GM12878 (cell line): ENCODE measurements at regions not wholly inside any gene's neighbourhood (a gene's known extent, or its start where the extent isn't known, plus 50 kb on each side); places are given as distances from the start of the nearest gene placed in this dataset.

Experiments used
- BCL3 ChIP-seq: IDR thresholded peaks from 2 replicates; pipeline ENCODE4 v1.6.1; 2011; ENCODE audit warnings: borderline replicate concordance, low read depth, mild to moderate bottlenecking, moderate library complexity, low read length; ENCODE audit not compliant: insufficient read depth, poor library complexity, severe bottlenecking
- JUNB ChIP-seq: IDR thresholded peaks from 2 replicates; pipeline ENCODE4 v1.6.1; 2016; ENCODE audit warnings: antibody characterized with exemption, mild to moderate bottlenecking
- TARDBP ChIP-seq: IDR thresholded peaks from 2 replicates; pipeline ENCODE4 v1.6.1; 2016; ENCODE audit warnings: borderline replicate concordance
- ZBED1 ChIP-seq: IDR thresholded peaks from 2 replicates; pipeline ENCODE4 v1.6.1; 2016; ENCODE audit warnings: borderline replicate concordance
- ZBTB40 ChIP-seq: fragments of 450-650 bp; IDR thresholded peaks from 2 replicates; pipeline ENCODE4 v1.6.1; 2016; ENCODE audit warnings: mild to moderate bottlenecking, moderate library complexity, borderline replicate concordance
- TF ChIP-seq, protein P1 (sequence below): fragments of 450-650 bp; IDR thresholded peaks from 2 replicates; pipeline ENCODE4 v1.6.1; 2018; ENCODE audit warnings: borderline replicate concordance, mild to moderate bottlenecking; ENCODE audit not compliant: partially characterized antibody

- TF ChIP-seq, protein P1, sequence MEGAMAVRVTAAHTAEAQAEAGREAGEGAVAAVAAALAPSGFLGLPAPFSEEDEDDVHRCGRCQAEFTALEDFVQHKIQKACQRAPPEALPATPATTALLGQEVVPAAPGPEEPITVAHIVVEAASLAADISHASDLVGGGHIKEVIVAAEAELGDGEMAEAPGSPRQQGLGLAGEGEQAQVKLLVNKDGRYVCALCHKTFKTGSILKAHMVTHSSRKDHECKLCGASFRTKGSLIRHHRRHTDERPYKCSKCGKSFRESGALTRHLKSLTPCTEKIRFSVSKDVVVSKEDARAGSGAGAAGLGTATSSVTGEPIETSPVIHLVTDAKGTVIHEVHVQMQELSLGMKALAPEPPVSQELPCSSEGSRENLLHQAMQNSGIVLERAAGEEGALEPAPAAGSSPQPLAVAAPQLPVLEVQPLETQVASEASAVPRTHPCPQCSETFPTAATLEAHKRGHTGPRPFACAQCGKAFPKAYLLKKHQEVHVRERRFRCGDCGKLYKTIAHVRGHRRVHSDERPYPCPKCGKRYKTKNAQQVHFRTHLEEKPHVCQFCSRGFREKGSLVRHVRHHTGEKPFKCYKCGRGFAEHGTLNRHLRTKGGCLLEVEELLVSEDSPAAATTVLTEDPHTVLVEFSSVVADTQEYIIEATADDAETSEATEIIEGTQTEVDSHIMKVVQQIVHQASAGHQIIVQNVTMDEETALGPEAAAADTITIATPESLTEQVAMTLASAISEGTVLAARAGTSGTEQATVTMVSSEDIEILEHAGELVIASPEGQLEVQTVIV: no peak
- TF ChIP-seq ZBTB40 (no peak), ZBED1 (no peak), BCL3 (no peak), JUNB (no peak), TARDBP (no peak)
Measured at GRCh38 chr2:104788742-104789455, 65.0 kb upstream of the POU3F3 start (continued).
